ENCODE measurements at regions not wholly inside any gene's neighbourhood (a gene's known extent, or its start where the extent isn't known, plus 50 kb on each side); places are given as distances from the start of the nearest gene placed in this dataset.

DNA sequence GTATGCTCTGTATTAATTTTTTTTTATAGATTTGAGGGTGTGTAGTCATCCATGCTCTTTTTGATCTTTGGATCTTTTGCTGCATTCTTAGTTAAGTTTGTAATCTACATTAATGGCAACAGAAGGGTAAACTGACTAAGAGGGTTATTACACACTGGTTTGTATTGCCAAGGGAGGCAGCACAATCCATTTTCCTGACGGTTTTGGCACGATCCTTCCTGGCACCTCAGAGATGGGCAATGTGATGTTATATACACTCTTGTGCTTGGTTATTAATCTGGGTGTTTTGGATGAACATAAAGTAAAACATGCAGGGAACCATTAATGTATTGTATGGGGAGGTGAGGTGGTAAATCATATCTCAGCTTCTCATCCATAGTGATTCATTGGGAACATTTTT is 98.8 kb upstream of the SLC38A2 start:
- DNase-seq: no peak

DNA sequence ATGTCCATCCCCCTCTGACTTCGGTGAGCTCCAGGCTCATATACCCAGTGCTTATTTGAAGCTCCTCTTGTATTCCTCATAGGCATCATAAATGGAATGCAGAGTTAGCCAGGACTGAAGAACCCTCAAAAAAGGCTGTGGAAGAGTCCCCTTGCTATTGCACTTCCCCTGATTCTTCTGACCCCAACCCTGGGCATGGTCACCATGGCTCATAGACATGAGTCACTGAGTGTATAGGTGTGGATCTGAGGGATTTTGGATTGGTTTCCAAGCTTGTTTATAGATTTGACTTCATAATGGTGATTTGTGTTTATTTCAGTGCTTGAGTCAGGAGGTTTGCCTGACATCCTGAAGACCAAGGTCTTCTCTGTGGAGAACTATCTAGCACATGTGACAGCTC is 98.4 kb upstream of the SLC38A2 start:
- DNase-seq: no peak

DNA sequence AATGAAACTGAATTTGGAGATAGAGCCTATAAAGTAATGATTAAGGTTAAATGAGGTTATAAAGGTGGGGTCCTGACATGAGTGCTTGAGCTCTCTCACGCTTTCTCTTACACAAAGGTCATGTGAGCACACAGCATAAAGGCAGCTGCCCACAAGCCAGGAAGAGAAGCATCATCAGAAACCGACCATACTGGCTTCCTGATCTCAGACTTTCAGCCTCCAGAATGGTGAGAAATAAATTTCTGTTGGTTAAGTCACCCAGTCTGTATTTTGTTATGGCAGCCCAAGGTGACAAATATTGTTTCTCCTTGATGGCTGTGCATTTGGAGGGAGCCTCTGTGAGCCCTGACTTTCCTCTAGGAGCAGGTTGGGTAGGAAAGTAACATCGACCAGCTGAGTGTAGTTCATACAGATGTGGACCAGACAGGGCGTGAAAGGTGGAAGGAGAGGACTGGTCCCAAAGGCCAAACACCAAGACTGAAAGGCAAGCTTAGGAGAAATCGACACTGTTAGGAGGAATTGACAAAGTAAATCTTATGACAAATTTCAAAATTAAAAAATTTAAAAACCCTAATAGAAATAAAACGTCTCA is 97.6 kb upstream of the SLC38A2 start:
- no peak for DNase-seq

DNA sequence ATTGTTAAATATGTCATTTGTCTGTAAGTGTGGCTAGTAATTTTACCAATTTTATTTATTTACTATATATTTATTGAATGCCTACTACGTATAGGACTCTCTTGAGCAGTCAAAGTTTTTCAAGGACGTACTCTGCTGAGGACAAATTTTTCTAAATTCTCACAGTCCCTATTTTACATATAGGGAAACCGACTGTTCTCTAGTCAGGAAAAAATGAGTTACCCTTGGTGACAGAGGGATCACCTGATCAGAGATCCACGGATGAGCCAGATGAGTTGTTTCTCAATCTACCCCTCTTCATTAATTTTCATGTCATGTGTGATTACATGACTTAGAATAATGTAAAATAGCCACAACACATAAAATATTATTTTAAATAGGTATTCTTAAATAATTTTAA is 96.2 kb upstream of the SLC38A2 start:
- DNase-seq: no peak

DNA sequence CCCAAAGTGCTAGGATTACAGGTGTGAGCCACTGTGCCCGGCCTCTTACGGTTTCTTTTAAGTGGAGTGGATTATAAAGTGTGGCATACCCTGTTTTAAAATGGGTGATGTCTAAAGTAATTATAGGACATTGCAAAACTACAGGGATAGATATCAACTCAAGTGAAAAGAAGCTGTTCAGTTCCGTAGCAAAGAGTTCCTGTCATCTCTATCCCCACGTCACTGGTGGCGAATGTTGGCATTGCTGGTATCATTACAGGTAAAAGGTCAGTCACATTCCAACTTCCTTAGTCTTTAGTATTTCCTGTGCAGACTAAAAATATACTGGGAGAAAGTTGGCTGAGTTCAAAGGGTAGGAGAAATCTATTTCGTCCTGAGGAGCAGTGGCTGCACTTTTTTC is 95.6 kb upstream of the SLC38A2 start:
- DNase-seq: no peak

DNA sequence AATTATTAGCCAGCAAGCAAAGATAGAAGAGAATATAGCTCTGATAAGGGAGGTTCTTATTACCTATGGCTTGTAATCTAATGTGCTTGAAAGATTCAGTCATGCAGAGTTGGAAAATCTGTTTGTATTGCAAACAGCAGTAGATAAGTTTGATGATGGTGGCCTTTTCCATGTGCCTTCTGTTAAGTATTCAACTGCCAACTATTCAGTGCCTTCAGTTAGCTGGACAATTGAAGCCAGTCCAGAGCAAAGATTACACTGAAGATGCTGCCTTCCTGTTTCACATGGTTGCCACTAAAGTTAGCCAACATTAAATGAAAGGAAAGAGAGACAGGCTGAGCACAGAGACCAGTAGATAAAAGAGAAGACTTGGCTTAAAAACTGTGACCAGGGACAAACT is 92.7 kb upstream of the SLC38A2 start:
- DNase-seq: no peak

DNA sequence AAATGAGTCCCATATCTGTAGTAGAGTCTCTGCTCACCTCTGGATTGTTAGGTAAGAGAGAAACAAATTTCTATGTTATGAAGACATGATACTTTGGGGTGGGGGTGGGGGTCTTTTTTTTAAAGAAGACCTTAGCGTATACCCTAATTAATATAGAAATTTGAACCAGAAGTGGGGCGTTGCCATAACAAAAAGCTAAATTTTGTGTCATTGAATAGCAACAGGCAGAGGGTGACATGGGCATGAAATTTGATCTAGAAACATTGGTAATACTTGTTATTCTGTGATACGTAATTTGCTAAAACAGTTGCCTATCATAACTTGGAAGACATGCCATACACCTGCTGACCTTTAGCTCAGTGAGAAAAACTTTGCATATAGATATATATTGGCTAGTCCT is 92.3 kb upstream of the SLC38A2 start:
- no peak for DNase-seq

DNA sequence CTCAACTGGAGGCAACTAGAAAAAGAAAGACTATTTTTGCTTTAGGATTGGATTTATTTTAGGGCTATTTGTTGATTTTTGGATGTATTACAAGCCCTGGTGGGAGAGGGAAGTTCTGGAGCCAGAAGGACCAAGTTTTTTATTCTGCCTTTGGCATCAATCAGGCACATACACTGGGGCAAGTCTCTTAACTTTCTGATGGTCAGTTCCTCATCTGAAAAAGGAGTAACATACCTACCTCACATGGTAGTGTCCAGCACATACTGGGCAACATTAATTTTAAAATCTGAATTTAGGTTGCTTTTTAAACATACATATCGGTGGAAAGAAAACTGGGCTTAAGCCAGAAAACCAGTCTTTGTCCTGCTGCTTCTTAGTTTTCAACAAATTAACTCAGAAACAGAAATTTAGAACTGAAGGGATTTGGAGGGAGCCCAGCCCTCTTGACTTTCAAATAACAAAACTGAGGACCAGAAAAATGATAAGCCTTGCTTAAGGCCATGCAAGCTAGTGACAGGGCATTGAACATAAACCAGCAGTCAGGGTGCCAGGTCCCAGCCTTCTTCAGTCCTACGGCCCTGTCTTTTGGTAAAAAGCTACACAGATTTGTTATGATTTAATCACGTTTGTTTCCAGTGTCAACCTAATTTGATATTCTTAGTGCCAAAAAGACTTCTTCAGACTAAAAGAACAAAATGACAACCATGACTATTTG is 90.2 kb upstream of the SLC38A2 start:
- DNase-seq: no peak

DNA sequence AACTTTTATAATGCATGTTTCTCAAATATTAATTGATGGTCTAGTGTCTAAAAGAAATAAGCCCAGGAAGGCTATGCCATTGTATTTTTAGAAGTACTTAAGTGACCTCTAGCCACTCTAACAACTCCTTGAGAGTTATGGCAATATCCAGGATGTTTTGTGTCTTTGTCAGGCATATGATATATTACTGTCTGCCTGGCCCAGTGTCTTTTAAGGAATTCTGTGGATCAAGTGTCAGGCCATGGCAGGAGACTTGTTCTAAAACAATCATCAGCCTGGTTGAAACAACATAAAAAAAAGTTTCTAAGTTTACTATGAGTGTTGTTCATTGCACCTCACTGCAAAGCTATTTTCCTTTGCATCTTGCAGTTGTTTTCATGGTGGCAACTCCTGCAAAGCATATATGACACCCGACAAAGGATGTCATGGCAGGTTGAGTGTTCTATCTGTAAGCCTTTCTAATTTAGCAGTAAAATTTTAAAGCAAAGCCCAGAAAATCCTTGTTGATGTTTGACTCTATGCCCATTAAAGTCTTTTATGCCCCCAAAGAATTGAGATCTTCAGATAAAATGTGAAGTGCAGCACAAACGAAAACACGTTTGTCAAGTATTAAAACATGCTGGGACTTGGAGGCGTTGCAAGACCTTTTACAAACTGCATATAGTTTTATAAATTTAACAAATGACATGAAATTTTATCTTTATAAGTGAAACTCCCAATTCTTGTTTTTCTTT is 89.5 kb upstream of the SLC38A2 start:
- no peak for DNase-seq

DNA sequence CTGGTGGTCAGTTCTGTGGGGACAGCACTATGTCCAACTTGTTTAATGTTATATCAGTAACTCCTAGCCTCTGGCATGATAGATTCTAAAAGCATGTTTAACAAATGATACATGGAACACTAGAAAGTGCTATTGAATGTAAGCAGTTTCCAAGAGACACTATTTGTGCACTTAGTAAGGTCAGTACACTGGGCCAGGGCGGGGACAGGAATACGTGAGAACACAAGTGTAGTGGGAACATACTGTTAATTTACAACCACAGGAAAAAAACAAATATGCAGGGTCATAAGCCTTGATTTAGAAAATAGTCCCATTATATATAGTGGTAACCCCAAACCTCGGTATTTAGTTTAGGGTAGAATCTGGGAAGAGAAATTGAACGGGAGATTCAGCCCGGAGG is 88.9 kb upstream of the SLC38A2 start:
- DNase-seq: no peak

DNA sequence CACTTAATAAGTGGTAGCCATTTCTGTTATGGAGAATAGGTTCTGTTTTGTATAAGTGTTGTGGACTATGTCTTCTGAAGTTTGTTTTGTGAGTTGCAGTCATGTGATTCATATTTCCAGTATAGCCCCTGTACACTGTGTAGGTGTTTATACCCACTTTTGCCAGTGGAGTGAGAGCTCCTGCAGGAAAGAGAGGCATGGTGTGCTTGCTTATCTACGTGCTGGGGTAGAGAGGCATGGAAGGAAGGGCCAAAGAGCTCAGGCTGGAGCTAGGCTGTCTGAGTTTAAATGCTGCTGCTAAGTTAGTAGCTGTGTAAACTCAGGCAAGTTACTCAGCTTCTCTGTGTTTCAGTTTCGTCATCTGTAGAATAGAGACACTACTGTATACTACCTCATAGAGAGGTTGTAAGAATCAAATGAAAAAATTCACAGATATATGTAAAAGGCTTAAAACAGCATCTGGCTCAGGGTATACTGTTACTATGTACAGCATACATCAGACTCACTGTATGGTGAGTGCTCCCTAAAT is 88.2 kb upstream of the SLC38A2 start:
- no peak for DNase-seq

DNA sequence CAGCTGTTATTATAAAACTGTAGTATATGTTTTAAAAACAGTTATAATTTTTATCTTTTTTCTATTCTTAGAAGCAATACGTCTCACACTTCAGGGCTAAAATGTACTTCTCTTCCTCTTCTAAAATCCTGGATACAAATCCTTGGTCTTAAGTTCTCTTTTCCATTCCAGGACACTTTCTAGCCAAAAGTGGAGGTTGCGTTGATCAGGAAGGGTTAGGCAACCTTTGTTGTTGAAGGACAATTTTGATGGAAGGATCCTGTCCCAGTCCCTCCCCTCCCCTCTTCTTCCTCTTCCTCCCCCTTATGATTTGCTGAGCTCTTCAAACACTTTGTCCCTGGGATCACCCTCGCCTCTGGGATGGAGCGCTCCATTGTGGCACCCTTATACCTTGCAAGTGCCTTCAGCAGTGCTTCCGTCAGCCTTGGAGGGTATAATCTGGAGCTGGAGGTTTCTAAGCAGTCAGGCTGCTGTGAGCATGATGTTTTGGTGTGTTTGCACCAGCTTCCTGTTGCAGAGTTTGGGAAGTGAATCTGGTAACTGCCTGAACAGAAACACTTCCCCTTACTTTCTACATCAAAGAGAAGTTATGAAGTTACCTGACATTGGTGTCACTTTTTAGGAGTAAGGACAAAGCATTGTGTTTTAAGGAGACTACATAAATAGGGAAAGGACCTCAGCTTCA is 87.4 kb upstream of the SLC38A2 start:
- peak in 4 of 58 donors; percentile 3 to 19 (median 5) for DNase-seq

DNA sequence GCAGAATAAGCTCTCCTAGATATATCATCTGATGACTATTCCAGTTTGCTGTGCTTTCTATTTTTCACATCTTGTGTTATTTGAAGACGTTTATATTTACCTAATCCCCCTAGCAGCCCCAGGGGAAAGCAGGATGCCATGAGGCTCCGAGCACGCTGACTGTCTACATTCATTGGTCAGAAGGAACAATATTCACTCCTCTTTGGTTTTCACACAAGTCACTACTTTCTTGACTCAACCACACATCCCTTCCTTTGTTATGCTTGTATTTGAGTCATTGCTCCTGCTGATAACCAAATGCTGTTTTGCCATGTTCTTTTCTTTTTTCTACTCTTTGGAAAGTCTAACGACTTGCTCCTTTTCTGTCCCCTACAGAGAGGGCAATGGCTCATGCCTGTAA is 86.5 kb upstream of the SLC38A2 start:
- no peak for DNase-seq

DNA sequence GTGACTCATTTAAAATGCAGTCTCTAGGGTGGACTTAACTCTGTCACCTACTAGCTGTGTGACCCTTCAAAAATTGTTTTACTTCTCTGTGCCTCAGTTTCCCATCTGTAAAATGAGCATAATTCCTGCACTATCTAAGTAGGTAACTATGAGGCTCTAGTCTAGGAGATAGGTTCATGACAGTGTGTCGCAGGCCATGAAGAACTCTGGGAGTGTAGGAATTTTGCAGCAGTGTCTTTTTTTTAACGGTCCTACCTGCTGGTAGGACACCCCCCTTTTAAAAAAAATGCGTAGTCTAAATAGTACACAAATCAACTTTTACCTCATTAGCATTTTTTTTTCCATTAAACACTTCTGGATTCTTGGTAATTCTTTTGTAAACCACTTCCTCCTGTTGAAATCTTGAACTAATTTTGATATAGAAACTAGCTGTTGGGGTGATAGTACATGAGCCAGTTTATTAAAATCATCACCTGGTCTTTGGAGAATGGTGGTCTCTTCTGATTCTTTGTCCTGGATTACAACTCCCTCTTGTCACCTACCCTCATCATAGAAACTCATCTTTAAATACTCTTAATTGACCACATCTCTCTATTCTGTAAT is 86.0 kb upstream of the SLC38A2 start:
- no peak for DNase-seq

DNA sequence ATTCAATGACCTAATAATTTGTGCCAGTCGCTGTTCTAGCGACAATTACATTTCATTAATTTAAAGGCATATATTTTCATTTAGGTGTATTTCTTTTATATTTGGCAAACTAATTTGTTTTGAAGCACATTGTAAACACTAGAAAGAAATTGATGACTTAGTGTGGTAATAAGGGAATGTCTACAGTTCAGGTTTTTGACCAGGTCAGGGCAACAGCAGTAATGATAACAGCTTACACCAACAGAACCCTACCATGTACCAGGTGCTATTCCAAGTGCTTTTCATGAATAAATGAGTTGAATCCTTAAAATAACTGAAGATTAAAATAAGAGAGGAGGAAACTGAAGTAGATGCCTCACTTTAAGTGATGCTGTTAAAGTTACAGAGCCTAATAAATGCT is 85.4 kb upstream of the SLC38A2 start:
- no peak for DNase-seq

DNA sequence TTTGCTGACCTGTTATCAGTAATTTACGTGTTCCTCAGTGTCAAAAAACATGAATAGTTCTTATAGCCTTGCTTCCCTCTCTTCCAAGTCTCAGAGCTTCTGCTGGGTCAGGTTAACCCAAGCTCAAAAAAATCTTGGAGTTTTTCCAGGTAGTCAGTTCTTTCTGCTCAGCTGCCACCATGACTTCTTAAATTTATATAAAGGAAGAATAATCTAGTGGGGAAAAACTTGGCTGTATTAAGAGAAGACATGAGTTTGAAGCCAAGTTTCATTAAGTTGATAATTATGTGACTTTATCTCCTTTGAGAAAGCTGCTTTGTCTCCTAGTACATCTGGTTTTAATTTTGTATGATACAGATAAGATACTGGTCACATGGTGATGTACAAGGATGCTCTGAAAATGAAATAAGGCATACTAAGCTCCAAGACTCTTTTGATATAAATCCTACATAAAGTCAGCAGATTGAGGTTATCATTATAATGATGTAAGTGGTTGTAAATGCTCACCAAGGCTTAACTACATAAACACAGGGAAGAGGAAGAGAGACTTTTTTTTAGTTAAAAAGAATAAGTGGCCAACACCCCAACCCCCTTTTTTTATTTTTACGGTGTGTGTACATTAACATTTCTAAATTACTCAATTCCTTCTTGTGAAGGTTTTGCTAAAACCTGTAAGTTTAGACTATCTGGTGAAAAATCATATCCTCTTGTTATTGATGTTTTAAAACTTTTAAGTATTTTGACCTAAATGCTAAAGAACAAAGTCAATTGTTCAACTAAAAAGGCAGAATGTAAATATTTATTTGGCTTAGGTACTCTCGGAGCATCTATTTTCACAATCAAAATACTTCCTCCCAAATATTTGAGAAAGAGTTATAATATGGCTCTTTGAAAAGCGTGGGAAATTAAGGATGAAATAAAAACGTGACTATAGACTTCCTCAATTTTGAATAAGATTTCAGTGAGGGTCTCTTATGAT is 84.1 kb upstream of the SLC38A2 start:
- DNase-seq: no peak

DNA sequence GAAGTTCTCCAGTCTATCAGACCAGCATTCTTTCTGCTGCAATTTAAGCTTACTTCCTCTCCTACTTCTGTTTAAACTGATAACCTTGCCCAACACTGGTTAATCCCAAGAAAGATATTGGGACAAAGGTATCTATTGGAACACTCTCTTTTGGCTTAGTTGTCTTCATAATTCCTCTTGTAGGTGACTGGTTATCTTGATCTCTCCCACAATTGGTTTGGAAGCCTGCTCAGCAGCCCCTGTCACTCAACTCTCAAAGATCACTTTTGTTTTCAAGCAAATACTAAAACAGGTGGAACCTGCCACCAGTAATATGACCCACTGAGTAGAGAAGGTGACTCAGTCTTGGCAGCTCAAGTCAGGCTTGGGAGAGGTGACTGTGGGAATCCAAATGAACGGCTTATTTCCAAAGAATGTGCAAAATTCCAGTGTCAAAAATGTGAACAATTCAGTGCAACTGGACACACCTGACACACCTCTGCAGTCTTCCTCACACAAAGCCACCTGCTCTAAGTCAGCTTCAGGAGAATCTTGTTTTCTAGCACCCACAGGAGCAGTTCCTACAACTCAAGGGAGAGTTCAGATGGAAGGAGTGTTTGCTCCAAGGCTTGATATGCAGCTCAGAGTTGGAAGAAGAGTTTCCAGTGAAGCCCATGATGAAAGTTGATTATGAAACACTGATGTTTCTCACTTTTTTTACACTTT is 83.2 kb upstream of the SLC38A2 start:
- DNase-seq: no peak

DNA sequence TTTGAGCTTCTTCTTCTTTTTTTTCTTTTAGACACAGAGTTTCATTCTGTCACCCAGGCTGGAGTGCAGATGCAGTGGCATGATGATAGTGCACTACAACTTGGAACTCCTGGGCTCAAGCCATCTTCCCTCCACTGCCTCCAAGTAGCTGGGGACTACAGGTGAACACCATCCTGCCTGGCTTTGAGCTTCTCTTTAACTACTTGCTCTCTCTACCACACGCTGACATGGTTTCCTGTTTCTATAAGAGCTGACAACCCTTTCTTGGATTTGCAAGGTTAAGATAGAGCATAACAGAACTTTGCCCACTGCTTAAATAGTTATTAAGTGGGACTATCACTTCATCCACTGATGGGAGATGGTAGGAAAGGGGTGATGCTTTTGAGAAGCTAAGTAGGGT is 82.4 kb upstream of the SLC38A2 start:
- DNase-seq: no peak

DNA sequence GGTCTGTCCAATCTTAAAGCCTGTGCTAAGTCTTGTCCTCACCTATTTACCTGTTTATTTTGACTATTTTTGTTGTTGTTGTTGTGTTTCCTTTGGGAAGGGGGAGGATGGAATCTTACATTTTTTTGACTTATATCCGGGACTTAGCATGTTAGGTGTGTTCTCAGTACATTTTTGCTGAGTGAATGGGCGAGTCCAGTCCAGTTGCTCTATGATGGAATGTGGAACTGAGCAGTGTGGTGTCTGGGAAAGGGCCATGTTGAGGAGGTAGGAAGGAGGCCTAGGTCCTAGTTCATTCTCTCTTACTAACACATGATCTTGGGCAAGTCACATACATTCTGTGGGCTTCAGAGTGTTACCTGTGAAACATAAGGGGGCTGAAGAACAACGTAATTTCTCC is 80.9 kb upstream of the SLC38A2 start:
- no peak for DNase-seq

DNA sequence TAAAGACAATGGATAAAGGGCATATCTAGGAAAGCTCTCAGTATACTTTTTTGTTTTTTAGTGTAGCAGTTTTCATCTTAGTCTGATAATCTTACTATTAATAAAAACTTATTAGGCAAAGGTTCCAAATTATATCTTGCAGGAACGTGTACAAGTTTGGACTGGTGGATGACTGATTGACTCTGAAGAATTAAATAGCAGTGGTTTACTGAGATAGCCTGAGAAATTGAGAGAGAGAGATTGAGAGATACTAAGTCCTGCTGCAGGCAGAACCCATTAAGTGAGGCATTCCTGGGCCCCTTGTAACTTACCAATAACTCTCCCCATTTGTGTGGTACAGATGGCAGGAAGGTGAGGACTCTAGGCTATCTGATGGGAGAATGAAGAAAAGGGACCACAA is 80.2 kb upstream of the SLC38A2 start:
- DNase-seq: no peak

All from anterior cingulate cortex (tissue), 58 donors.